ENCODE measurements at regions not wholly inside any gene's neighbourhood (a gene's known extent, or its start where the extent isn't known, plus 50 kb on each side); places are given as distances from the start of the nearest gene placed in this dataset.

GRCh38 chr4:115234405-115235093 is 121.1 kb upstream of the NDST4 start:
- 33 to 52% methylated on average over 3 of the region's 3 CpGs for WGBS, 2 donors
- no peak for ATAC-seq

GRCh38 chr4:115233600-115233999 is 120.2 kb upstream of the NDST4 start:
- no peak for ATAC-seq
- Histone ChIP-seq H3K36me3 (replicated peaks in 1 of 2; ENCODE audit: insufficient read depth in 1 of 2, low read depth in 2 of 2) (no peaks in the 10 kb centered on the region), H3K4me3 (no peak overlapping the region), H3K27me3 (no peaks in the 10 kb centered on the region), H3K9me3 (no peaks in the 10 kb centered on the region), H3K4me1 (no peaks in the 10 kb centered on the region), H3K27ac (no peak overlapping the region)
- WGBS, 2 donors: 70 to 73% methylated on average over 2 of the region's 2 CpGs
- intact Hi-C loops (cut with DNase I): no loop called here
- no peak for TF ChIP-seq POLR2A (IDR thresholded peaks at IDR 0.05)
- no peak for TF ChIP-seq CTCF (IDR thresholded peaks at IDR 0.05)
- DNase-seq: no peak

More at GRCh38 chr4:115234405-115235093, 121.1 kb upstream of the NDST4 start:
- Histone ChIP-seq H3K27me3 (no peaks in the 10 kb centered on the region), H3K4me3 (no peak overlapping the region), H3K27ac (no peak overlapping the region), H3K4me1 (no peaks in the 10 kb centered on the region), H3K9me3 (no peaks in the 10 kb centered on the region), H3K36me3 (replicated peaks in 1 of 2; ENCODE audit: insufficient read depth in 1 of 2, low read depth in 2 of 2) (no peaks in the 10 kb centered on the region)
- TF ChIP-seq CTCF (IDR thresholded peaks at IDR 0.05) (peak in 1 of 7 experiments; percentile 10), POLR2A (IDR thresholded peaks at IDR 0.05) (no peak)
- DNase-seq: no peak
- intact Hi-C loops (cut with DNase I): no loop called here

GRCh38 chr4:115229873-115230272 is 116.5 kb upstream of the NDST4 start:
- Histone ChIP-seq H3K27me3 (no peaks in the 10 kb centered on the region), H3K4me1 (no peaks in the 10 kb centered on the region), H3K4me3 (no peak overlapping the region), H3K9me3 (no peaks in the 10 kb centered on the region), H3K27ac (no peak overlapping the region), H3K36me3 (replicated peaks in 1 of 2; ENCODE audit: insufficient read depth in 1 of 2, low read depth in 2 of 2) (no peaks in the 10 kb centered on the region)
- DNase-seq: no peak
- TF ChIP-seq POLR2A (IDR thresholded peaks at IDR 0.05): no peak
- TF ChIP-seq CTCF (IDR thresholded peaks at IDR 0.05): no peak
- no peak for ATAC-seq
- intact Hi-C loops (cut with DNase I): no loop called here

- DNase-seq: no peak
- intact Hi-C loops (cut with DNase I): no loop called here
- H3K36me3 ChIP-seq (replicated peaks in 1 of 2; ENCODE audit: insufficient read depth in 1 of 2, low read depth in 2 of 2): no peaks in the 10 kb centered on the region
- no peaks in the 10 kb centered on the region for H3K4me1 ChIP-seq
- no peak overlapping the region for H3K27ac ChIP-seq
- no peaks in the 10 kb centered on the region for H3K9me3 ChIP-seq
- no peaks in the 10 kb centered on the region for H3K27me3 ChIP-seq
- TF ChIP-seq CTCF (IDR thresholded peaks at IDR 0.05): no peak
- no peak for TF ChIP-seq POLR2A (IDR thresholded peaks at IDR 0.05)
- no peak overlapping the region for H3K4me3 ChIP-seq
- no peak for ATAC-seq
- WGBS, 2 donors: 61 to 63% methylated on average over 2 of the region's 2 CpGs
These were observed 115.4 kb upstream of the NDST4 start for GRCh38 chr4:115228851-115229250.

GRCh38 chr4:115222061-115222460 is 108.6 kb upstream of the NDST4 start:
- Histone ChIP-seq H3K4me3 (no peak overlapping the region), H3K9me3 (no peaks in the 10 kb centered on the region), H3K36me3 (replicated peaks in 1 of 2; ENCODE audit: insufficient read depth in 1 of 2, low read depth in 2 of 2) (no peaks in the 10 kb centered on the region), H3K4me1 (no peaks in the 10 kb centered on the region), H3K27me3 (no peaks in the 10 kb centered on the region), H3K27ac (no peak overlapping the region)
- no peak for ATAC-seq
- no peak for DNase-seq
- intact Hi-C loops (cut with DNase I): no loop called here
- no peak for TF ChIP-seq CTCF (IDR thresholded peaks at IDR 0.05)
- no peak for TF ChIP-seq POLR2A (IDR thresholded peaks at IDR 0.05)
- WGBS, 2 donors: 39 to 48% methylated on average over 4 of the region's 4 CpGs
